ENCODE measurements at regions not wholly inside any gene's neighbourhood (a gene's known extent, or its start where the extent isn't known, plus 50 kb on each side); places are given as distances from the start of the nearest gene placed in this dataset.

GRCh38 chr12:3432868-3433267, 58.1 kb upstream of the PRMT8 start:
- DNase-seq (ENCODE audit: extremely low spot score): no peak
- TF ChIP-seq LEF1 (IDR thresholded peaks at IDR 0.05; ENCODE audit: borderline replicate concordance) (no peak), TARDBP (IDR thresholded peaks at IDR 0.05) (no peak), FOXM1 (IDR thresholded peaks at IDR 0.05; ENCODE audit: borderline replicate concordance) (no peak), ARNT (IDR thresholded peaks at IDR 0.05) (no peak), ZNF384 (IDR thresholded peaks at IDR 0.05) (no peak), L3MBTL2 (conservative IDR thresholded peaks at IDR 0.05) (no peak), BHLHE40 (IDR thresholded peaks at IDR 0.05; ENCODE audit: borderline replicate concordance) (no peak)
- ChIA-PET CTCF (no interaction called here), POLR2A (no interaction called here)

DNA sequence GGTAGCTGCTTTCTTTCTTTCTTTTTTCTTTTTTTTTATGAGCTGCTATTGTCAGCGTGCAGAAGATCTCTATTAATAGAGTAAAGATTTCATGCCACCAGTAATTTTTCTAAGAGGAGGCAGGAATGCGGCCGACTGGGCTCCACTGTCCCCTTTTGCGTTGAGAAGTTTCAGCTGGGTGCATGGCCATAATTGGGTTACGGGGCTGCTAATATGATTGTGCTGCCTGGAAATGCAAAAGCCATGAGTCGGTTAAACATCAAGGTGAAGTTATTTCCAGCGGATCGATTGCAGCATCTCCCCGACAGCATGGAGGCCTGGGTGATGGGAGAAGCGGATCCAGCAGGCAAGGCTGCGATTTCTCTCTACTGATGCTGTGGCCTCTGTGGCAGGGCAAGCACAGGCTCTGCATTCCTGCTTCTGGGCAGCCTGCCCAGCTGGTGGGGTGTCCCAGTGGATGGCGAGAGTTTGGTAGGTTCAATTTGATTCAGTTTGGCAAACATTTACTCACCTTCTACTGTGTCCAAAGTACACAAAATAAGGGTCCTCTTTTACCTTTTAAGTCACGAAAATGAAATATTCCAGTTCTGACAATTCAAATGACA, 54.4 kb upstream of the PRMT8 start:
- ChIA-PET CTCF (interaction anchor here (0.6 kb wide), 1 partner anchor 198 kb away, joined by 5 read pairs; no protein-coding TSS in a partner anchor), POLR2A (no interaction called here)
- TF ChIP-seq SUZ12 (IDR thresholded peaks at IDR 0.05): no peak
- no peak for TF ChIP-seq CTBP1 (IDR thresholded peaks at IDR 0.05; ENCODE audit: borderline replicate concordance)
- TF ChIP-seq FOXM1 (IDR thresholded peaks at IDR 0.05; ENCODE audit: borderline replicate concordance): no peak
- TF ChIP-seq ARNT (IDR thresholded peaks at IDR 0.05): no peak
- no peak for TF ChIP-seq HDGF (IDR thresholded peaks at IDR 0.05; ENCODE audit: borderline replicate concordance)
- TF ChIP-seq ELF4 (IDR thresholded peaks at IDR 0.05): no peak
- TF ChIP-seq SP1 (IDR thresholded peaks at IDR 0.05): no peak
- no peak for TF ChIP-seq L3MBTL2 (conservative IDR thresholded peaks at IDR 0.05)
- TF ChIP-seq PKNOX1 (IDR thresholded peaks at IDR 0.05): no peak
- no peak for TF ChIP-seq NFRKB (IDR thresholded peaks at IDR 0.05)
- TF ChIP-seq BHLHE40 (IDR thresholded peaks at IDR 0.05; ENCODE audit: borderline replicate concordance): no peak
- no peak for TF ChIP-seq ZNF384 (IDR thresholded peaks at IDR 0.05)
- TF ChIP-seq TARDBP (IDR thresholded peaks at IDR 0.05): no peak
- TF ChIP-seq LEF1 (IDR thresholded peaks at IDR 0.05; ENCODE audit: borderline replicate concordance): no peak
- DNase-seq (ENCODE audit: extremely low spot score): no peak

DNA sequence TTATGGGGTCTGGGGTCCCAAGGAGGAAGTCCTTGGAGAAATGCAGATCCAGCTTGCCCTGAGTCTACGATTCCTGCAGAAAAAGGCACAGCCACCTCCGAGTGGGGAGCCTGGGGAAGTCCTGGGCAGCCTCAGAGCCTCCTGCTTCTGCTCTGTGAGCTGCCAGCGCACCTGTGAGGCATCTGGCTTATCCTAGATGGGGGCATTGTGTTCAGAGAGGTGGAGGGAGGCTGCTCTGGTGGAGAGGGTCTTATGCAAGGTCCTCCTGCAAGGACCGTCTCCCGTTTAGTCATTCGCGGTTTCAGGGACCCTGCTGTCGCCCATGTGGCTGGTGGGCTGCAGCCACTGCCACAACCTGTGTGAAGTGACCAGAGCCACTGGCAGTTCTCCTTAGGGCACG, 53.0 kb upstream of the PRMT8 start:
- ChIA-PET POLR2A (no interaction called here), CTCF (interaction anchor here (0.7 kb wide), 1 partner anchor 102 kb away, joined by 5 read pairs; no protein-coding TSS in a partner anchor)
- no peak for TF ChIP-seq ARNT (IDR thresholded peaks at IDR 0.05)
- TF ChIP-seq TARDBP (IDR thresholded peaks at IDR 0.05): no peak
- TF ChIP-seq PKNOX1 (IDR thresholded peaks at IDR 0.05): no peak
- no peak for TF ChIP-seq SUZ12 (IDR thresholded peaks at IDR 0.05)
- TF ChIP-seq FOXK2 (IDR thresholded peaks at IDR 0.05): no peak
- TF ChIP-seq L3MBTL2 (conservative IDR thresholded peaks at IDR 0.05): no peak
- TF ChIP-seq BHLHE40 (IDR thresholded peaks at IDR 0.05; ENCODE audit: borderline replicate concordance): no peak
- no peak for TF ChIP-seq CTBP1 (IDR thresholded peaks at IDR 0.05; ENCODE audit: borderline replicate concordance)
- TF ChIP-seq HDGF (IDR thresholded peaks at IDR 0.05; ENCODE audit: borderline replicate concordance): no peak
- no peak for TF ChIP-seq FOXM1 (IDR thresholded peaks at IDR 0.05; ENCODE audit: borderline replicate concordance)
- TF ChIP-seq ELF4 (IDR thresholded peaks at IDR 0.05): no peak
- no peak for TF ChIP-seq NFRKB (IDR thresholded peaks at IDR 0.05)
- no peak for TF ChIP-seq ZNF384 (IDR thresholded peaks at IDR 0.05)
- DNase-seq (ENCODE audit: extremely low spot score): no peak

DNA sequence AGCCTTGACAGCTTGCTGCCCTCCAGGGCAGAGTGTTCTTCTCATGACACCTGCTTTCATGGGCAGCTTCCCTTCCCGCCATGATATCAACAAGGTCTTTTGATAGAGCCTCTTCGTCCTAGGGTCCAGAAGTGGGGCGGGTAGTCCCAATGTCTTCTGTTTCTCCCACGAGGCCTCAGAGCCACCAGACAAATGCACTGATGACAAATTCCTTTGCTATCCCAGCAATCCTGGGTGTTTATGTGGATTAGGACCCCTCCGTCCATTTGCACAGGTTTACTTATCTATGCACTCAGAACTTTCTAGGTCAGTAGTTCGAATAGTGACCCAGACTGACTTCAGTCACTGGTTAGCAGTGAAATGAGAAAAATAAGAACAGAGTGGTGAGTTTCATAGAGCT, 52.6 kb upstream of the PRMT8 start:
- POLR2A ChIA-PET: no interaction called here
- CTCF ChIA-PET: no interaction called here
- no peak for DNase-seq (ENCODE audit: extremely low spot score)
- TF ChIP-seq NFRKB (IDR thresholded peaks at IDR 0.05) (no peak), PKNOX1 (IDR thresholded peaks at IDR 0.05) (no peak), ARNT (IDR thresholded peaks at IDR 0.05) (no peak), L3MBTL2 (conservative IDR thresholded peaks at IDR 0.05) (no peak), SUZ12 (IDR thresholded peaks at IDR 0.05) (no peak), FOXM1 (IDR thresholded peaks at IDR 0.05; ENCODE audit: borderline replicate concordance) (no peak), ZNF384 (IDR thresholded peaks at IDR 0.05) (no peak), TARDBP (IDR thresholded peaks at IDR 0.05) (no peak)

Measured in HEK293T (cell line).